ENCODE measurements at regions not wholly inside any gene's neighbourhood (a gene's known extent, or its start where the extent isn't known, plus 50 kb on each side); places are given as distances from the start of the nearest gene placed in this dataset.

DNA sequence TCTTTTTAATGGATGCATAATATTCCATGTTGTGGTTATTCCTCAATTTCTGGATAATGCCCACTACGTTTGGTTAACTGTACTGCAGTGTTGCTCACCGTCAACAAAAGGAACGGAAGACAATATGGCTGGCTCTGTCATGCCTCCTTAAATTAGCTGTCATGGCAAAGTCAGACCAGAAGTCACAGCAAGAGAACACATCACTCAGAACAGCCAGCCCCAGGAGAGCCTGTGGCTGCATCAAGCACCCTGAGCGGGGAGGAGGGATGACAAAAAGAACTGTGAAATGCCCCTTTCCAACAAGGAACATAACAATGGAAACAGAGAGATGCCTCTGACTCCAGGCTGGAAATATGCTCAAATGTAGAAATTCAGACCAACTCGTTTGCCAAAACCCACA, 366.0 kb upstream of the ZNF507 start:
- Histone ChIP-seq H2BK20ac (ENCODE audit: low read depth, low read length) (no peak overlapping the region), H4K5ac (ENCODE audit: low read depth, low read length) (no peak overlapping the region), H3K23ac (ENCODE audit: low read depth, low read length) (no peak overlapping the region), H3K14ac (replicated peaks; ENCODE audit: low read depth, low read length) (no peak overlapping the region), H3K56ac (ENCODE audit: extremely low read depth, insufficient read depth, low read length) (no peak overlapping the region), H2AK5ac (ENCODE audit: low read depth, low read length) (no peak overlapping the region), H2BK120ac (ENCODE audit: low read depth, low read length) (no peak overlapping the region), H3K18ac (ENCODE audit: low read depth, low read length) (no peak overlapping the region), H3K27ac (ENCODE audit: insufficient read depth, low read length) (no peak overlapping the region), H2AFZ (replicated peaks; ENCODE audit: low read length, poor library complexity) (no peak overlapping the region), H3K4me2 (ENCODE audit: low read depth, low read length) (no peak overlapping the region), H4K8ac (ENCODE audit: low read depth in 2 of 2, low read length in 2 of 2) (no peak overlapping the region), H3K9ac (ENCODE audit: low read depth, low read length) (no peak overlapping the region), H4K20me1 (ENCODE audit: insufficient read depth, low read length) (no peaks in the 10 kb centered on the region), H3K4ac (ENCODE audit: low read depth, low read length) (no peak overlapping the region), H3K36me3 (ENCODE audit: control insufficient read depth, insufficient read depth, low read length) (no peaks in the 10 kb centered on the region), H3K79me1 (ENCODE audit: low read depth in 1 of 2, low read length in 2 of 2) (no peaks in the 10 kb centered on the region), H3K4me3 (ENCODE audit: insufficient read depth, low read depth, low read length) (no peak overlapping the region), H2BK5ac (ENCODE audit: low read depth, low read length, poor library complexity, severe bottlenecking) (no peak overlapping the region), H2AK9ac (replicated peaks; ENCODE audit: low read depth, low read length, poor library complexity) (no peak overlapping the region), H3K9me3 (ENCODE audit: control insufficient read depth, insufficient read depth, low read length) (peaks cover 18% of the 10 kb centered on the region), H3K27me3 (ENCODE audit: control insufficient read depth, insufficient read depth, low read length) (no peaks in the 10 kb centered on the region), H2BK15ac (ENCODE audit: low read depth, low read length) (no peak overlapping the region), H3K9me1 (ENCODE audit: insufficient read depth, low read length) (no peaks in the 10 kb centered on the region), H4K91ac (ENCODE audit: insufficient read depth, low read depth, low read length) (no peak overlapping the region), H3K4me1 (ENCODE audit: control insufficient read depth, insufficient read depth, low read length) (no peaks in the 10 kb centered on the region)
- CTCF ChIA-PET = no interaction called here
- dilution Hi-C loops (cut with HindIII; ENCODE audit: low sequenced_read_pairs, unreplicated experiment) (no loop called here), intact Hi-C loops (cut with micrococcal nuclease) (no loop called here), in situ Hi-C loops (cut with MboI; ENCODE audit: low sequenced_read_pairs) (no loop called here)
- TF ChIP-seq POLR2A (IDR thresholded peaks at IDR 0.05; ENCODE audit: low read depth, low read length) (no peak), RAD21 (IDR thresholded peaks at IDR 0.05; ENCODE audit: low read length) (no peak), FOS (IDR thresholded peaks at IDR 0.05; ENCODE audit: low read depth, low read length) (no peak), MAFK (IDR thresholded peaks at IDR 0.05; ENCODE audit: low read depth, low read length) (no peak), CHD1 (IDR thresholded peaks at IDR 0.05; ENCODE audit: low read depth, low read length) (no peak), RCOR1 (IDR thresholded peaks at IDR 0.05; ENCODE audit: insufficient replicate concordance, low read length) (no peak), RFX5 (IDR thresholded peaks at IDR 0.05; ENCODE audit: low read depth, low read length) (no peak)
- TF ChIP-seq, protein P1, sequence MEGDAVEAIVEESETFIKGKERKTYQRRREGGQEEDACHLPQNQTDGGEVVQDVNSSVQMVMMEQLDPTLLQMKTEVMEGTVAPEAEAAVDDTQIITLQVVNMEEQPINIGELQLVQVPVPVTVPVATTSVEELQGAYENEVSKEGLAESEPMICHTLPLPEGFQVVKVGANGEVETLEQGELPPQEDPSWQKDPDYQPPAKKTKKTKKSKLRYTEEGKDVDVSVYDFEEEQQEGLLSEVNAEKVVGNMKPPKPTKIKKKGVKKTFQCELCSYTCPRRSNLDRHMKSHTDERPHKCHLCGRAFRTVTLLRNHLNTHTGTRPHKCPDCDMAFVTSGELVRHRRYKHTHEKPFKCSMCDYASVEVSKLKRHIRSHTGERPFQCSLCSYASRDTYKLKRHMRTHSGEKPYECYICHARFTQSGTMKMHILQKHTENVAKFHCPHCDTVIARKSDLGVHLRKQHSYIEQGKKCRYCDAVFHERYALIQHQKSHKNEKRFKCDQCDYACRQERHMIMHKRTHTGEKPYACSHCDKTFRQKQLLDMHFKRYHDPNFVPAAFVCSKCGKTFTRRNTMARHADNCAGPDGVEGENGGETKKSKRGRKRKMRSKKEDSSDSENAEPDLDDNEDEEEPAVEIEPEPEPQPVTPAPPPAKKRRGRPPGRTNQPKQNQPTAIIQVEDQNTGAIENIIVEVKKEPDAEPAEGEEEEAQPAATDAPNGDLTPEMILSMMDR (conservative IDR thresholded peaks at IDR 0.05; ENCODE audit: low read depth, low read length) = no peak
- TF ChIP-seq, protein P2, sequence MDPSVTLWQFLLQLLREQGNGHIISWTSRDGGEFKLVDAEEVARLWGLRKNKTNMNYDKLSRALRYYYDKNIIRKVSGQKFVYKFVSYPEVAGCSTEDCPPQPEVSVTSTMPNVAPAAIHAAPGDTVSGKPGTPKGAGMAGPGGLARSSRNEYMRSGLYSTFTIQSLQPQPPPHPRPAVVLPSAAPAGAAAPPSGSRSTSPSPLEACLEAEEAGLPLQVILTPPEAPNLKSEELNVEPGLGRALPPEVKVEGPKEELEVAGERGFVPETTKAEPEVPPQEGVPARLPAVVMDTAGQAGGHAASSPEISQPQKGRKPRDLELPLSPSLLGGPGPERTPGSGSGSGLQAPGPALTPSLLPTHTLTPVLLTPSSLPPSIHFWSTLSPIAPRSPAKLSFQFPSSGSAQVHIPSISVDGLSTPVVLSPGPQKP (IDR thresholded peaks at IDR 0.05; ENCODE audit: borderline replicate concordance, low read depth, low read length) = no peak
- TF ChIP-seq, protein P3, sequence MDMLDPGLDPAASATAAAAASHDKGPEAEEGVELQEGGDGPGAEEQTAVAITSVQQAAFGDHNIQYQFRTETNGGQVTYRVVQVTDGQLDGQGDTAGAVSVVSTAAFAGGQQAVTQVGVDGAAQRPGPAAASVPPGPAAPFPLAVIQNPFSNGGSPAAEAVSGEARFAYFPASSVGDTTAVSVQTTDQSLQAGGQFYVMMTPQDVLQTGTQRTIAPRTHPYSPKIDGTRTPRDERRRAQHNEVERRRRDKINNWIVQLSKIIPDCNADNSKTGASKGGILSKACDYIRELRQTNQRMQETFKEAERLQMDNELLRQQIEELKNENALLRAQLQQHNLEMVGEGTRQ (IDR thresholded peaks at IDR 0.05; ENCODE audit: low read depth, low read length) = no peak
- no TSS peak for BruUV-seq (replicated peaks)
- DNase-seq (no peak), ATAC-seq (ENCODE audit: low read depth) (no peak)
- POLR2A ChIA-PET (ENCODE audit: unreplicated experiment) = no interaction called here
- no CpG with 5 or more reads among the region's 5 CpGs for WGBS, 2 experiments (ENCODE audit: extremely low coverage in 2 of 2, insufficient read length in 1 of 2)

Measured in IMR-90 (cell line).